Lung (tissue), 11 donors: ENCODE measurements at regions not wholly inside any gene's neighbourhood (a gene's known extent, or its start where the extent isn't known, plus 50 kb on each side); places are given as distances from the start of the nearest gene placed in this dataset.
"Not testable (repeated sequence)": the region's sequence is repeated elsewhere in the genome, so short reads cannot be mapped to it uniquely, and the experiment has no call there.

Experiments
- ATAC-seq: fragments of 200-7000 bp; cut with Tn5 transposase; one replicate; pipeline ENCODE4 v1.9.1; 2020; ENCODE audit warnings: moderate number of reproducible peaks; ENCODE audit not compliant: insufficient read depth, low FRiP score
- DNase-seq, 3 donors: peaks; one replicate each; pipeline ENCODE4 v3.0.0-alpha.2; 2013 to 2017
- H3K27ac ChIP-seq, 2 donors: one replicate each; pipeline ENCODE4 v1.5.1; 2013; ENCODE audit warnings: mild to moderate bottlenecking in 2 of 2, moderate library complexity in 2 of 2, control low read depth in 1 of 2, inconsistent platforms in 1 of 2, low read depth in 1 of 2, low read length in 1 of 2
- H3K27me3 ChIP-seq, 3 donors: one replicate each; pipeline ENCODE4 v1.5.1; 2013; ENCODE audit warnings: low read length in 2 of 3; ENCODE audit not compliant: control insufficient read depth in 3 of 3, insufficient read depth in 3 of 3
- H3K36me3 ChIP-seq, 4 donors: one replicate each; pipeline ENCODE4 v1.5.1; 2013; ENCODE audit warnings: low read length in 4 of 4, mild to moderate bottlenecking in 1 of 4, moderate library complexity in 1 of 4; ENCODE audit not compliant: control insufficient read depth in 4 of 4, insufficient read depth in 4 of 4
- H3K4me1 ChIP-seq, 5 donors: one replicate each; pipeline ENCODE4 v1.5.1; 2013; ENCODE audit warnings: low read length in 5 of 5, mild to moderate bottlenecking in 2 of 5, moderate library complexity in 1 of 5; ENCODE audit not compliant: control insufficient read depth in 5 of 5, insufficient read depth in 5 of 5
- H3K4me3 ChIP-seq: one replicate; pipeline ENCODE4 v1.5.1; 2013; ENCODE audit warnings: mild to moderate bottlenecking, control low read depth, moderate library complexity
- H3K9ac ChIP-seq, 2 donors: one replicate each; pipeline ENCODE4 v1.5.1; 2013; ENCODE audit warnings: low read length in 2 of 2, control low read depth in 1 of 2; ENCODE audit not compliant: insufficient read depth in 1 of 2
- H3K9me3 ChIP-seq, 4 donors: one replicate each; pipeline ENCODE4 v1.5.1; 2013; ENCODE audit warnings: low read length in 3 of 4, mild to moderate bottlenecking in 1 of 4, moderate library complexity in 1 of 4; ENCODE audit not compliant: control insufficient read depth in 4 of 4, insufficient read depth in 3 of 4
- WGBS, 2 donors: extraction: QIAGEN DNeasy Blood & Tissue Kit; methylation state at CpG; one replicate each; pipeline ENCODE4 v1.1.7; 2013; 5-methylcytosine and 5-hydroxymethylcytosine counted together
- TF ChIP-seq, protein P1 (sequence below): IDR thresholded peaks from 2 replicates; pipeline ENCODE4 v1.5.1; 2012; ENCODE audit warnings: mild to moderate bottlenecking; ENCODE audit errors: control extremely low read depth, extremely low read depth
- donor health status: control.
- donor health status: control.
- donor health status: Bipolar disorder and iron deficiency.
- donor health status: healthy.
- donor health status: DM: yes; HTN: yes; CAD: no.

DNA sequence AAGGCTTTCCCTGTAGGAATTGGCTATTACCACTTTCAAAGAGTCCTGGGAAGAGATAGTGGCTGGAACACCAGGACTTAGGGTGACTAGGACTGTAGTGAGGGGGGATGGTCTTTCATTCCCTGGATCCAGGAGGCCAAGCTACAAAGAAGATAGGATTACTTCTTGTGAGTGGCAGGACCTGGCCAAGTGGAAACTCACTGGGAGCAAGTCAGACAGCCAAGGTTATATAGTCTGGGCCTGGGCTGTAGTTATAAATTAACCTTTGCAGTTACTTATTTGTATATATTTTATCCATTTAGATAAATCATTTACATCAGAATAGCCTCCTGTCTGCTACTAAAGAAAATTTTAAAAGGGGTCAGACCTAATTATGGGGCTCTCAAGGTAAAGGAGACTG, 124.3 kb downstream of the TLR4 start:
- DNase-seq (no peak), ATAC-seq (no peak)
- H3K4me3 ChIP-seq = no peak overlapping the region
- H3K4me1 ChIP-seq = no peaks in the 10 kb centered on the region
- TF ChIP-seq, protein P1, sequence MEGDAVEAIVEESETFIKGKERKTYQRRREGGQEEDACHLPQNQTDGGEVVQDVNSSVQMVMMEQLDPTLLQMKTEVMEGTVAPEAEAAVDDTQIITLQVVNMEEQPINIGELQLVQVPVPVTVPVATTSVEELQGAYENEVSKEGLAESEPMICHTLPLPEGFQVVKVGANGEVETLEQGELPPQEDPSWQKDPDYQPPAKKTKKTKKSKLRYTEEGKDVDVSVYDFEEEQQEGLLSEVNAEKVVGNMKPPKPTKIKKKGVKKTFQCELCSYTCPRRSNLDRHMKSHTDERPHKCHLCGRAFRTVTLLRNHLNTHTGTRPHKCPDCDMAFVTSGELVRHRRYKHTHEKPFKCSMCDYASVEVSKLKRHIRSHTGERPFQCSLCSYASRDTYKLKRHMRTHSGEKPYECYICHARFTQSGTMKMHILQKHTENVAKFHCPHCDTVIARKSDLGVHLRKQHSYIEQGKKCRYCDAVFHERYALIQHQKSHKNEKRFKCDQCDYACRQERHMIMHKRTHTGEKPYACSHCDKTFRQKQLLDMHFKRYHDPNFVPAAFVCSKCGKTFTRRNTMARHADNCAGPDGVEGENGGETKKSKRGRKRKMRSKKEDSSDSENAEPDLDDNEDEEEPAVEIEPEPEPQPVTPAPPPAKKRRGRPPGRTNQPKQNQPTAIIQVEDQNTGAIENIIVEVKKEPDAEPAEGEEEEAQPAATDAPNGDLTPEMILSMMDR = no peak
- H3K27ac ChIP-seq = no peak overlapping the region
- H3K27me3 ChIP-seq = no peaks in the 10 kb centered on the region
- peaks cover 0 to 2% (median 0%) of the 10 kb centered on the region in 4 donors for H3K9me3 ChIP-seq
- no peak overlapping the region for H3K9ac ChIP-seq
- no peaks in the 10 kb centered on the region for H3K36me3 ChIP-seq

DNA sequence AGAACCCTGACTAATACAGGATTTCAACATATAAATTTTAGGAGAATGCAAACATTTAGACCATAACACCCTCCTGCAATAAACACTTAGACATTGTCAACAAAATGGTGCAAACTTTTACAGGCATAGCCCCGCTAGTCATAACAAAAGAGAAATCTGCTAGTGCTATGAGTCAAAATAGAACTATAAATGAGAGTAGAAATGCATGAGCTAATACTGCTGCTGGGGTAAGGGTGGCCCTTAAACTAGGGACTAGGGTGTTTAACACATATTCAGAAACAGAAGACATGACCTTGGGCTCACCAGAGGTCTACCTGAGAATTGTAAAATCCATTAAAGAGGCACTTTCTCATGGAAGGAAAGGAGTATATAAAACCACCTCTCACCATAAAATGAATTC, 131.6 kb downstream of the TLR4 start:
- DNase-seq (no peak), ATAC-seq (no peak)
- Histone ChIP-seq H3K36me3 (no peaks in the 10 kb centered on the region), H3K4me1 (no peaks in the 10 kb centered on the region), H3K27me3 (no peaks in the 10 kb centered on the region), H3K9me3 (no peaks in the 10 kb centered on the region), H3K4me3 (no peak overlapping the region), H3K9ac (no peak overlapping the region), H3K27ac (no peak overlapping the region)
- TF ChIP-seq, protein P1 = no peak
- 94 to 95% methylated on average over 1 of the region's 1 CpG for WGBS, 2 donors

DNA sequence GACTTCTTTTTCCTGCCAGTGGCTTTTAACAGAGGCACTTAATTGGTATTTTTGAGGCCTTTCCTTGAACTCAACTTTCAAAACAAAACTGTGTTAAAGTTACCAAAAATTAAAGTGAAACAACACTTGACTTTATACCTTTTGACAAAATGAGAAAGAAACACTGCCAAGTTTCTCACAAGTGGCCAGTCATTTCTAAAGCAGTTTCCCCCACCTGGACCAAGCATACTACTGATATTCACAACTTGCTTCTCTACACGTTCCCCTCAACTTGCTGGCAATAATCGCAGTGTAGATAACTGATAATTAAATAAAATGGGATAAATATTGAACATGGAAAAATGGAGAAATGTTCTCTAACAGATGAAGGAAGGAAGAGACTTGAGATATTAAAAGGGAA, 135.7 kb downstream of the TLR4 start:
- H3K36me3 ChIP-seq = no peaks in the 10 kb centered on the region
- TF ChIP-seq, protein P1 = no peak
- DNase-seq (no peak), ATAC-seq (no peak)
- 77 to 91% methylated on average over 2 of the region's 2 CpGs for WGBS, 2 donors
- no peak overlapping the region for H3K9ac ChIP-seq
- H3K4me3 ChIP-seq = no peak overlapping the region
- H3K4me1 ChIP-seq = no peaks in the 10 kb centered on the region
- no peak overlapping the region for H3K27ac ChIP-seq
- H3K9me3 ChIP-seq = no peaks in the 10 kb centered on the region
- no peaks in the 10 kb centered on the region for H3K27me3 ChIP-seq

DNA sequence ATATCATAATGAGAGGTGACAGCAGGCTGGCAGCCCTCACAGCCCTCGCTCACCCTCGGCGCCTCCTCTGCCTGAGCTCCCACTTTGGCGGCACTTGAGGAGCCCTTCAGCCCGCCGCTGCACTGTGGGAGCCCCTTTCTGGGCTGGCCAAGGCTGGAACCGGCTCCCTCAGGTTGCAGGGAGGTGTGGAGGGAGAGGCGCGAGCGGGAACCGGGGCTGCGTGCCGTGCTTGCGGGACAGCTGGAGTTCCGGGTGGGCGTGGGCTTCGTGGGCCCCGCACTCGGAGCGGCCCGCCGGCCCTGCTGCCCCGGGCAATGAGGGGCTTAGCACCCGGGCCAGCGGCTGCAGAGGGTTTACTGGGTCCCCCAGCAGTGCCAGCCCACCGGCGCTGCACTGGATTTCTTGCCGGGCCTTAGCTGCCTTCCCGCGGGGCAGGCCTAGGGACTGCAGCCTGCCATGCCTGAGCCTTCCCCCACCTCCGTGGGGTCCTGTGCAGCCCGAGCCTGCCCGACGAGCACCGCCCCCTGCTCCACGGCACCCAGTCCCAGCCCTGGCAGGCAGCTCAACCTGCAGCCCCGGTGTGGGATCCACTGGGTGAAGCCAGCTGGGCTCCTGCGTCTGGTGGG, 147.7 kb downstream of the TLR4 start:
- 87% methylated on average over 17 to 38 of the region's 38 CpGs for WGBS, 2 donors
- not testable (repeated sequence) for H3K27me3 ChIP-seq, H3K27ac ChIP-seq, H3K4me3 ChIP-seq, H3K36me3 ChIP-seq, H3K9me3 ChIP-seq, DNase-seq, H3K4me1 ChIP-seq, ATAC-seq, H3K9ac ChIP-seq
